SK-N-SH (cell line): ENCODE measurements at regions not wholly inside any gene's neighbourhood (a gene's known extent, or its start where the extent isn't known, plus 50 kb on each side); places are given as distances from the start of the nearest gene placed in this dataset.

ENCODE experiments used
- CTCF ChIA-PET: fragments of 300-600, 350-600 bp; formaldehyde crosslinking; extraction: SDS; loops from one replicate; lab custom pipeline; 2021; lab: Yijun Ruan, JAX
- POLR2A ChIA-PET: fragments of 350-600 bp; sonication (Branson Sonifier 250); formaldehyde crosslinking; extraction: SDS; loops from one replicate; lab custom pipeline; 2020; ENCODE audit warnings: antibody characterized with exemption, inconsistent platforms; lab: Yijun Ruan, JAX
- DNase-seq: peaks from one replicate; pipeline ENCODE4 v3.0.0; 2012
- H2AFZ ChIP-seq: fragments of 200-600 bp; sonication (generic); 2 replicates; pipeline ENCODE4 v1.8.1; 2016; ENCODE audit warnings: antibody characterized with exemption, mild to moderate bottlenecking, low read depth
- H3F3A ChIP-seq: fragments of 200-600 bp; sonication (generic); replicated peaks from 2 replicates; pipeline ENCODE3; 2016; ENCODE audit warnings: antibody characterized with exemption, mild to moderate bottlenecking; ENCODE audit not compliant: insufficient read depth
- H3K27ac ChIP-seq, 2 experiments: fragments of 200-500 bp in 1 of 2; fragments of 200-600 bp in 1 of 2; sonication (Bioruptor generic) in 1 of 2; sonication (generic), shearing (Covaris generic) in 1 of 2; 2 replicates each; pipeline versions ENCODE4 v1.5.1 to v1.6.1; 2014 to 2016; ENCODE audit warnings: low read depth in 2 of 2, inconsistent platforms in 1 of 2, low read length in 1 of 2, mild to moderate bottlenecking in 1 of 2, mixed read lengths in 1 of 2
- H3K27me3 ChIP-seq: fragments of 200-600 bp; sonication (generic), shearing (Covaris generic); 2 replicates; pipeline ENCODE4 v1.6.1; 2016; ENCODE audit warnings: mixed run types; ENCODE audit not compliant: insufficient read depth
- H3K36me3 ChIP-seq, 2 experiments: fragments of 200-500 bp in 1 of 2; fragments of 200-600 bp in 1 of 2; sonication (Bioruptor generic) in 1 of 2; sonication (generic) in 1 of 2; replicated peaks in 1 of 2; 2 replicates each; pipeline versions ENCODE3 to v1.5.1; 2014 to 2016; ENCODE audit warnings: low read length in 1 of 2, mild to moderate bottlenecking in 1 of 2; ENCODE audit not compliant: insufficient read depth in 2 of 2, control insufficient read depth in 1 of 2
- H3K4me1 ChIP-seq, 2 experiments: fragments of 200-500 bp in 1 of 2; fragments of 200-600 bp in 1 of 2; sonication (Bioruptor generic) in 1 of 2; sonication (generic), shearing (Covaris generic) in 1 of 2; 2 replicates each; pipeline versions ENCODE4 v1.5.1 to v1.6.1; 2014 to 2016; ENCODE audit warnings: low read depth in 1 of 2, low read length in 1 of 2, mixed run types in 1 of 2; ENCODE audit not compliant: insufficient read depth in 2 of 2, control insufficient read depth in 1 of 2
- H3K4me2 ChIP-seq: fragments of 200-600 bp; sonication (generic), shearing (Covaris generic); 2 replicates; pipeline ENCODE4 v1.6.1; 2017; ENCODE audit warnings: mixed run types
- H3K4me3 ChIP-seq, 2 experiments: fragments of 200-500 bp in 1 of 2; fragments of 200-600 bp in 1 of 2; sonication (Bioruptor generic) in 1 of 2; sonication (generic), shearing (Covaris generic) in 1 of 2; 2 replicates each; pipeline versions ENCODE4 v1.5.1 to v1.8.1; 2014 to 2016; ENCODE audit warnings: low read depth in 2 of 2, inconsistent platforms in 1 of 2, low read length in 1 of 2, mild to moderate bottlenecking in 1 of 2, mixed read lengths in 1 of 2, moderate library complexity in 1 of 2
- H3K79me2 ChIP-seq: fragments of 200-600 bp; sonication (generic); 2 replicates; pipeline ENCODE4 v1.8.1; 2017; ENCODE audit warnings: mild to moderate bottlenecking; ENCODE audit not compliant: insufficient read depth
- H3K9ac ChIP-seq: fragments of 200-600 bp; sonication (generic); 2 replicates; pipeline ENCODE4 v1.6.1; 2017; ENCODE audit warnings: mixed run types
- H3K9me2 ChIP-seq: fragments of 200-600 bp; sonication (generic); 2 replicates; pipeline ENCODE4 v1.6.1; 2017; ENCODE audit warnings: mixed run types
- H3K9me3 ChIP-seq: fragments of 200-600 bp; sonication (generic); 2 replicates; pipeline ENCODE4 v1.6.1; 2017; ENCODE audit warnings: mixed run types, mild to moderate bottlenecking, moderate library complexity
- H4K20me1 ChIP-seq: fragments of 200-600 bp; sonication (generic); 2 replicates; pipeline ENCODE4 v1.6.1; 2017; ENCODE audit warnings: mild to moderate bottlenecking, mixed run types; ENCODE audit not compliant: insufficient read depth
- EP300 ChIP-seq, 2 experiments: IDR thresholded peaks; 2 replicates each; pipeline versions ENCODE4 v1.4.0 to v1.6.1; 2012; ENCODE audit warnings: borderline replicate concordance in 1 of 2, low read depth in 1 of 2, low read length in 1 of 2
- GABPA ChIP-seq: IDR thresholded peaks from 2 replicates; pipeline ENCODE4 v1.4.0; 2012; ENCODE audit warnings: low read depth, mild to moderate bottlenecking
- GATA2 ChIP-seq: sonication (generic); formaldehyde crosslinking; IDR thresholded peaks from 2 replicates; pipeline ENCODE4 v1.5.0; 2020; ENCODE audit warnings: mild to moderate bottlenecking, missing genetic modification reagents
- JUND ChIP-seq: IDR thresholded peaks from 2 replicates; pipeline ENCODE4 v1.4.0; 2012
- MXI1 ChIP-seq: IDR thresholded peaks from 2 replicates; pipeline ENCODE4 v1.6.1; 2012; ENCODE audit warnings: mild to moderate bottlenecking, low read depth, low read length, improper control_type of control experiment
- NFIC ChIP-seq: IDR thresholded peaks from 2 replicates; pipeline ENCODE4 v1.4.0; 2012; ENCODE audit warnings: borderline replicate concordance
- NRF1 ChIP-seq: IDR thresholded peaks from 2 replicates; pipeline ENCODE4 v1.6.1; 2012; ENCODE audit warnings: low read depth, mild to moderate bottlenecking, low read length
- POLR2AphosphoS5 ChIP-seq: IDR thresholded peaks from 2 replicates; pipeline ENCODE4 v1.6.1; 2012; ENCODE audit warnings: low read depth, low read length
- RCOR1 ChIP-seq: fragments of 150-350 bp; IDR thresholded peaks from 2 replicates; pipeline ENCODE4 v1.6.1; 2017; ENCODE audit warnings: antibody characterized with exemption, low read length
- RXRA ChIP-seq: IDR thresholded peaks from 2 replicates; pipeline ENCODE4 v1.4.0; 2012; ENCODE audit warnings: low read depth, mild to moderate bottlenecking, borderline replicate concordance
- TAF1 ChIP-seq: IDR thresholded peaks from 2 replicates; pipeline ENCODE4 v1.6.1; 2012; ENCODE audit warnings: low read depth, mild to moderate bottlenecking, low read length, moderate library complexity, borderline replicate concordance
- TEAD4 ChIP-seq: IDR thresholded peaks from 2 replicates; pipeline ENCODE4 v1.4.0; 2012; ENCODE audit warnings: mild to moderate bottlenecking, borderline replicate concordance; ENCODE audit not compliant: insufficient read depth
- WGBS: methylation state at CpG from one replicate; pipeline ENCODE4 v1.1.6; 2017; ENCODE audit warnings: low lambda C conversion rate; 5-methylcytosine and 5-hydroxymethylcytosine counted together
- TF ChIP-seq, protein P1 (sequence below): fragments of 150-350 bp; IDR thresholded peaks from 2 replicates; pipeline ENCODE4 v1.6.1; 2017; ENCODE audit warnings: antibody characterized with exemption, low read length, low read depth, borderline replicate concordance
- TF ChIP-seq, protein P2 (sequence below): IDR thresholded peaks from 2 replicates; pipeline ENCODE4; 2012
- TF ChIP-seq, protein P3 (sequence below): IDR thresholded peaks from 2 replicates; pipeline ENCODE4 v1.4.0; 2012; ENCODE audit warnings: low read depth
- TF ChIP-seq, protein P4 (sequence below): fragments of 150-350 bp; IDR thresholded peaks from 2 replicates; pipeline ENCODE4 v1.6.1; 2016; ENCODE audit warnings: mild to moderate bottlenecking, low read depth, low read length
- TF ChIP-seq, protein P5 (sequence below): IDR thresholded peaks from 2 replicates; pipeline ENCODE4 v1.6.1; 2012; ENCODE audit warnings: mild to moderate bottlenecking, low read depth, low read length, moderate library complexity
- TF ChIP-seq, protein P6 (sequence below): fragments of 200-600 bp; sonication (generic); IDR thresholded peaks from 2 replicates; pipeline ENCODE4 v1.6.1; 2017; ENCODE audit warnings: antibody characterized with exemption, mild to moderate bottlenecking, moderate library complexity
- TF ChIP-seq, protein P7 (sequence below): IDR thresholded peaks from 2 replicates; pipeline ENCODE4 v1.4.0; 2012; ENCODE audit warnings: low read depth, borderline replicate concordance

DNA sequence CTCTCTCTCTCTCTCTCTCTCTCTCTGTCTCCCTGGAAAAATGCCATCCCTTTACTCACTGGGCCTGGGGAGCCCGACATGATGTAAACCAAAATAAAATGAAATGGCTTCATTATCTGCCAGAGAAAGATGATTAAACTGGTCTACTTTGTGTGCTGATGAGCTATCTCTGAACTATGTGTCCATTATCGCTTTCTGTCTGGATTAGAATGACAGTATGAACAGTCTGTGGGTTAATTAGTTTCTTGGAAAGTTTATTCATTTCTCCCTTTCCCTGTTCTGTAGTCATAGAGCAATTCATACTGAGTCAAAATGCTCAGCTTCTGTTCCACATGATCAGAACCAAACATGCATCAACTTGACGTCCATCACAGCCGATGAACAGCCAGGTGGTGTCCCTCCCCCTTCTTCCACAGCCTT, 72.4 kb upstream of the KCND3 start:
- peaks cover 0 to 2% of the 10 kb centered on the region in 2 experiments; a peak in 1 of 4 replicates for H3K4me1 ChIP-seq
- no peaks in the 10 kb centered on the region for H3K79me2 ChIP-seq
- H3K27me3 ChIP-seq = no peaks in the 10 kb centered on the region
- H3K27ac ChIP-seq = no peak overlapping the region
- WGBS = 25% methylated on average over 4 of the region's 4 CpGs
- no peak for TF ChIP-seq EP300 (IDR thresholded peaks at IDR 0.05; ENCODE audit: borderline replicate concordance in 1 of 2, low read depth in 1 of 2, low read length in 1 of 2)
- TF ChIP-seq GABPA = no peak
- TF ChIP-seq TEAD4 = no peak
- TF ChIP-seq, protein P1, sequence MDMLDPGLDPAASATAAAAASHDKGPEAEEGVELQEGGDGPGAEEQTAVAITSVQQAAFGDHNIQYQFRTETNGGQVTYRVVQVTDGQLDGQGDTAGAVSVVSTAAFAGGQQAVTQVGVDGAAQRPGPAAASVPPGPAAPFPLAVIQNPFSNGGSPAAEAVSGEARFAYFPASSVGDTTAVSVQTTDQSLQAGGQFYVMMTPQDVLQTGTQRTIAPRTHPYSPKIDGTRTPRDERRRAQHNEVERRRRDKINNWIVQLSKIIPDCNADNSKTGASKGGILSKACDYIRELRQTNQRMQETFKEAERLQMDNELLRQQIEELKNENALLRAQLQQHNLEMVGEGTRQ = no peak
- no peak for TF ChIP-seq NRF1
- TF ChIP-seq, protein P2, sequence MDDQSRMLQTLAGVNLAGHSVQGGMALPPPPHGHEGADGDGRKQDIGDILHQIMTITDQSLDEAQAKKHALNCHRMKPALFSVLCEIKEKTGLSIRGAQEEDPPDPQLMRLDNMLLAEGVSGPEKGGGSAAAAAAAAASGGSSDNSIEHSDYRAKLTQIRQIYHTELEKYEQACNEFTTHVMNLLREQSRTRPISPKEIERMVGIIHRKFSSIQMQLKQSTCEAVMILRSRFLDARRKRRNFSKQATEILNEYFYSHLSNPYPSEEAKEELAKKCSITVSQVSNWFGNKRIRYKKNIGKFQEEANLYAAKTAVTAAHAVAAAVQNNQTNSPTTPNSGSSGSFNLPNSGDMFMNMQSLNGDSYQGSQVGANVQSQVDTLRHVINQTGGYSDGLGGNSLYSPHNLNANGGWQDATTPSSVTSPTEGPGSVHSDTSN = no peak
- TF ChIP-seq MXI1 = no peak
- no peak for TF ChIP-seq RXRA
- no peak for TF ChIP-seq TAF1
- TF ChIP-seq, protein P3, sequence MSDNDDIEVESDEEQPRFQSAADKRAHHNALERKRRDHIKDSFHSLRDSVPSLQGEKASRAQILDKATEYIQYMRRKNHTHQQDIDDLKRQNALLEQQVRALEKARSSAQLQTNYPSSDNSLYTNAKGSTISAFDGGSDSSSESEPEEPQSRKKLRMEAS = no peak
- TF ChIP-seq, protein P4, sequence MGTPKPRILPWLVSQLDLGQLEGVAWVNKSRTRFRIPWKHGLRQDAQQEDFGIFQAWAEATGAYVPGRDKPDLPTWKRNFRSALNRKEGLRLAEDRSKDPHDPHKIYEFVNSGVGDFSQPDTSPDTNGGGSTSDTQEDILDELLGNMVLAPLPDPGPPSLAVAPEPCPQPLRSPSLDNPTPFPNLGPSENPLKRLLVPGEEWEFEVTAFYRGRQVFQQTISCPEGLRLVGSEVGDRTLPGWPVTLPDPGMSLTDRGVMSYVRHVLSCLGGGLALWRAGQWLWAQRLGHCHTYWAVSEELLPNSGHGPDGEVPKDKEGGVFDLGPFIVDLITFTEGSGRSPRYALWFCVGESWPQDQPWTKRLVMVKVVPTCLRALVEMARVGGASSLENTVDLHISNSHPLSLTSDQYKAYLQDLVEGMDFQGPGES = no peak
- TF ChIP-seq, protein P5, sequence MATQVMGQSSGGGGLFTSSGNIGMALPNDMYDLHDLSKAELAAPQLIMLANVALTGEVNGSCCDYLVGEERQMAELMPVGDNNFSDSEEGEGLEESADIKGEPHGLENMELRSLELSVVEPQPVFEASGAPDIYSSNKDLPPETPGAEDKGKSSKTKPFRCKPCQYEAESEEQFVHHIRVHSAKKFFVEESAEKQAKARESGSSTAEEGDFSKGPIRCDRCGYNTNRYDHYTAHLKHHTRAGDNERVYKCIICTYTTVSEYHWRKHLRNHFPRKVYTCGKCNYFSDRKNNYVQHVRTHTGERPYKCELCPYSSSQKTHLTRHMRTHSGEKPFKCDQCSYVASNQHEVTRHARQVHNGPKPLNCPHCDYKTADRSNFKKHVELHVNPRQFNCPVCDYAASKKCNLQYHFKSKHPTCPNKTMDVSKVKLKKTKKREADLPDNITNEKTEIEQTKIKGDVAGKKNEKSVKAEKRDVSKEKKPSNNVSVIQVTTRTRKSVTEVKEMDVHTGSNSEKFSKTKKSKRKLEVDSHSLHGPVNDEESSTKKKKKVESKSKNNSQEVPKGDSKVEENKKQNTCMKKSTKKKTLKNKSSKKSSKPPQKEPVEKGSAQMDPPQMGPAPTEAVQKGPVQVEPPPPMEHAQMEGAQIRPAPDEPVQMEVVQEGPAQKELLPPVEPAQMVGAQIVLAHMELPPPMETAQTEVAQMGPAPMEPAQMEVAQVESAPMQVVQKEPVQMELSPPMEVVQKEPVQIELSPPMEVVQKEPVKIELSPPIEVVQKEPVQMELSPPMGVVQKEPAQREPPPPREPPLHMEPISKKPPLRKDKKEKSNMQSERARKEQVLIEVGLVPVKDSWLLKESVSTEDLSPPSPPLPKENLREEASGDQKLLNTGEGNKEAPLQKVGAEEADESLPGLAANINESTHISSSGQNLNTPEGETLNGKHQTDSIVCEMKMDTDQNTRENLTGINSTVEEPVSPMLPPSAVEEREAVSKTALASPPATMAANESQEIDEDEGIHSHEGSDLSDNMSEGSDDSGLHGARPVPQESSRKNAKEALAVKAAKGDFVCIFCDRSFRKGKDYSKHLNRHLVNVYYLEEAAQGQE = no peak
- TF ChIP-seq, protein P6, sequence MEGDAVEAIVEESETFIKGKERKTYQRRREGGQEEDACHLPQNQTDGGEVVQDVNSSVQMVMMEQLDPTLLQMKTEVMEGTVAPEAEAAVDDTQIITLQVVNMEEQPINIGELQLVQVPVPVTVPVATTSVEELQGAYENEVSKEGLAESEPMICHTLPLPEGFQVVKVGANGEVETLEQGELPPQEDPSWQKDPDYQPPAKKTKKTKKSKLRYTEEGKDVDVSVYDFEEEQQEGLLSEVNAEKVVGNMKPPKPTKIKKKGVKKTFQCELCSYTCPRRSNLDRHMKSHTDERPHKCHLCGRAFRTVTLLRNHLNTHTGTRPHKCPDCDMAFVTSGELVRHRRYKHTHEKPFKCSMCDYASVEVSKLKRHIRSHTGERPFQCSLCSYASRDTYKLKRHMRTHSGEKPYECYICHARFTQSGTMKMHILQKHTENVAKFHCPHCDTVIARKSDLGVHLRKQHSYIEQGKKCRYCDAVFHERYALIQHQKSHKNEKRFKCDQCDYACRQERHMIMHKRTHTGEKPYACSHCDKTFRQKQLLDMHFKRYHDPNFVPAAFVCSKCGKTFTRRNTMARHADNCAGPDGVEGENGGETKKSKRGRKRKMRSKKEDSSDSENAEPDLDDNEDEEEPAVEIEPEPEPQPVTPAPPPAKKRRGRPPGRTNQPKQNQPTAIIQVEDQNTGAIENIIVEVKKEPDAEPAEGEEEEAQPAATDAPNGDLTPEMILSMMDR = no peak
- TF ChIP-seq, protein P7, sequence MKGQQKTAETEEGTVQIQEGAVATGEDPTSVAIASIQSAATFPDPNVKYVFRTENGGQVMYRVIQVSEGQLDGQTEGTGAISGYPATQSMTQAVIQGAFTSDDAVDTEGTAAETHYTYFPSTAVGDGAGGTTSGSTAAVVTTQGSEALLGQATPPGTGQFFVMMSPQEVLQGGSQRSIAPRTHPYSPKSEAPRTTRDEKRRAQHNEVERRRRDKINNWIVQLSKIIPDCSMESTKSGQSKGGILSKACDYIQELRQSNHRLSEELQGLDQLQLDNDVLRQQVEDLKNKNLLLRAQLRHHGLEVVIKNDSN = no peak
- no peak for TF ChIP-seq JUND
- no peak for TF ChIP-seq POLR2AphosphoS5
- TF ChIP-seq RCOR1 = no peak
- TF ChIP-seq GATA2 (CRISPR knock-in tag) = no peak
- TF ChIP-seq NFIC = no peak
- H3K9me2 ChIP-seq = no peaks in the 10 kb centered on the region
- no peaks in the 10 kb centered on the region for H3K9me3 ChIP-seq
- POLR2A ChIA-PET = no interaction called here
- H4K20me1 ChIP-seq = no peaks in the 10 kb centered on the region
- H2AFZ ChIP-seq = no peak overlapping the region
- H3F3A ChIP-seq = no peaks in the 10 kb centered on the region
- H3K9ac ChIP-seq = no peak overlapping the region
- no peaks in the 10 kb centered on the region for H3K36me3 ChIP-seq
- H3K4me2 ChIP-seq = no peak overlapping the region
- DNase-seq = no peak
- no peak overlapping the region for H3K4me3 ChIP-seq
- CTCF ChIA-PET = no interaction called here
